ENCODE measurements at regions not wholly inside any gene's neighbourhood (a gene's known extent, or its start where the extent isn't known, plus 50 kb on each side); places are given as distances from the start of the nearest gene placed in this dataset.

DNA sequence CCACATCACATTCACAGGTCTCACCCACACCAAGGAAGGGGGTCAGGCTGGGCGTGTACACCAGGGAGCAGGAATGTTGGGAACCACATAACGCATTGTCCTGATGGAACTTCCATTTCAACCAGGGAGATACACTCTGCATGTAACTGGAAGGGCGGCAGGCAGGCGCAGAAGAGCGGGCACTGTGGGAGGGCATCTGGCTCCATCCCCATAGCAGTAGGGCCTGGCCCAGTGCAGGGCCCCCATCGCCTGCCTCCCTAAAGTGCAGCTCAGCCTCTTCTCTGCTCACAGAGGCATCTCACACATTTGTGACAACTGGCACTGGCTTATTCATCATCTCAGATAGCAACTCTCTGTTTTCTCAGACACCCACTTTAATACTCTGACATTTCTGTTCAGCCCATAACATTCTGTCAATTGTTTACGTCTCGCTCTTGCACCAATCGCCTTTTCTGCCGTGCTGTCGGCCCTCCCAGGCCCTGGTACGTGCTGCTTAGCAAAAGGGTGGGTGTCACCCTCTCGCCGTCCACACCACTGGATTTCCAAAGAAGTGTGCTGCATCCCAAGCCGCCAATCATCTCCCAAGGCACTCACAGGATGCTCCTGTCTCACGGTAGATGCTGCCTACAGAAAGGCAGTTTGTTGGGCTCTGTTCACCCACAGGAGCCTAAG lies 353.3 kb upstream of the ZNF507 start:
- no peak overlapping the region for H3K27ac Mint-ChIP-seq (ENCODE audit: unreplicated experiment)
- no peaks in the 10 kb centered on the region for H3K9me3 Mint-ChIP-seq (ENCODE audit: unreplicated experiment)
- H3K36me3 Mint-ChIP-seq (ENCODE audit: low read depth, unreplicated experiment) = no peaks in the 10 kb centered on the region
- H3K4me1 Mint-ChIP-seq (ENCODE audit: unreplicated experiment) = peaks cover 3% of the 10 kb centered on the region
- peaks cover 2% of the 10 kb centered on the region for H3K27me3 Mint-ChIP-seq (ENCODE audit: unreplicated experiment)
- no peak overlapping the region for H3K4me3 Mint-ChIP-seq (ENCODE audit: unreplicated experiment)
- DNase-seq (ENCODE audit: low spot score) = no peak
- TF ChIP-seq, protein P1, sequence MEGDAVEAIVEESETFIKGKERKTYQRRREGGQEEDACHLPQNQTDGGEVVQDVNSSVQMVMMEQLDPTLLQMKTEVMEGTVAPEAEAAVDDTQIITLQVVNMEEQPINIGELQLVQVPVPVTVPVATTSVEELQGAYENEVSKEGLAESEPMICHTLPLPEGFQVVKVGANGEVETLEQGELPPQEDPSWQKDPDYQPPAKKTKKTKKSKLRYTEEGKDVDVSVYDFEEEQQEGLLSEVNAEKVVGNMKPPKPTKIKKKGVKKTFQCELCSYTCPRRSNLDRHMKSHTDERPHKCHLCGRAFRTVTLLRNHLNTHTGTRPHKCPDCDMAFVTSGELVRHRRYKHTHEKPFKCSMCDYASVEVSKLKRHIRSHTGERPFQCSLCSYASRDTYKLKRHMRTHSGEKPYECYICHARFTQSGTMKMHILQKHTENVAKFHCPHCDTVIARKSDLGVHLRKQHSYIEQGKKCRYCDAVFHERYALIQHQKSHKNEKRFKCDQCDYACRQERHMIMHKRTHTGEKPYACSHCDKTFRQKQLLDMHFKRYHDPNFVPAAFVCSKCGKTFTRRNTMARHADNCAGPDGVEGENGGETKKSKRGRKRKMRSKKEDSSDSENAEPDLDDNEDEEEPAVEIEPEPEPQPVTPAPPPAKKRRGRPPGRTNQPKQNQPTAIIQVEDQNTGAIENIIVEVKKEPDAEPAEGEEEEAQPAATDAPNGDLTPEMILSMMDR (IDR thresholded peaks at IDR 0.05; ENCODE audit: unreplicated experiment) = no peak

DNA sequence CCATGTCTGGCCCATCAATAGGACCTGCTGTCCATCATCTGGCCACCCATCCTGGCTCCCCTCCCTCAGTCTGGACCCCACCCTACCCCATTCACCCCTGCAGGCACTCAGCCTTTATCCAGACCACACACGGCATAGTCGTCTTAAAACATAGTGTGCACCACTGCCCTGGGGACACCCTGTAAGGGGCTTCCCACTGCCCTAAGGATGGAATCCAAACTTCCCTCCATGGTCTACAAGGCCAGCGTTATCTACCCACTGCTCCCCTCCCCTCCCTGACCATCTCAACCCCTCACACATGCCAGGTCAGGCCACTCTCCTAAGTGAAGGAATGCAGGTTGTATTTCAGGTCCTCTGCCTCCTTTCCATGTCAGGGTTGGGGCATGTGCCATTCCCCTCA lies 352.7 kb upstream of the ZNF507 start:
- no peaks in the 10 kb centered on the region for H3K9me3 Mint-ChIP-seq (ENCODE audit: unreplicated experiment)
- H3K27me3 Mint-ChIP-seq (ENCODE audit: unreplicated experiment) = peaks cover 2% of the 10 kb centered on the region
- H3K4me1 Mint-ChIP-seq (ENCODE audit: unreplicated experiment) = peaks cover 3% of the 10 kb centered on the region
- H3K27ac Mint-ChIP-seq (ENCODE audit: unreplicated experiment) = no peak overlapping the region
- DNase-seq (ENCODE audit: low spot score) = no peak
- TF ChIP-seq, protein P1 (IDR thresholded peaks at IDR 0.05; ENCODE audit: unreplicated experiment) = no peak
- no peaks in the 10 kb centered on the region for H3K36me3 Mint-ChIP-seq (ENCODE audit: low read depth, unreplicated experiment)
- no peak overlapping the region for H3K4me3 Mint-ChIP-seq (ENCODE audit: unreplicated experiment)

DNA sequence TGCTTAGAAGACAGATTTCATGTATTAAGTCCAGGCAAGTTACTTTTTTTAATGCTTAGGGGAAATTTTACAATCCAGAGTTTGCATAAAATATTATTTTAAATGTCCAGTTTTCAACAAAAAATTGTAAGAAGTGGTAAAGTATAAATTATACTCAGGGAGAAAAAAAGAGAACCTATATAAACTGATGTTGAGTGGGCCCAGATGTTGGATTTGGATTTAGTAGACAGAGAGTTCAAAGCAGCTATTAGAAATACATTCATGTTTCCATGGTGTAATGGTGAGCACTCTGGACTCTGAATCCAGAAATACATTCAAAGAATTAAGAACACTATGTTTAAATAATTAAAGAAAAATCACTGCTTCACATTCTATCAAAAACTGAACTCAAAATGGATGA lies 349.9 kb upstream of the ZNF507 start:
- no peak overlapping the region for H3K4me3 Mint-ChIP-seq (ENCODE audit: unreplicated experiment)
- DNase-seq (ENCODE audit: low spot score) = no peak
- no peak overlapping the region for H3K27ac Mint-ChIP-seq (ENCODE audit: unreplicated experiment)
- no peaks in the 10 kb centered on the region for H3K9me3 Mint-ChIP-seq (ENCODE audit: unreplicated experiment)
- H3K36me3 Mint-ChIP-seq (ENCODE audit: low read depth, unreplicated experiment) = no peaks in the 10 kb centered on the region
- TF ChIP-seq, protein P1 (IDR thresholded peaks at IDR 0.05; ENCODE audit: unreplicated experiment) = no peak
- H3K4me1 Mint-ChIP-seq (ENCODE audit: unreplicated experiment) = no peaks in the 10 kb centered on the region
- H3K27me3 Mint-ChIP-seq (ENCODE audit: unreplicated experiment) = no peaks in the 10 kb centered on the region

DNA sequence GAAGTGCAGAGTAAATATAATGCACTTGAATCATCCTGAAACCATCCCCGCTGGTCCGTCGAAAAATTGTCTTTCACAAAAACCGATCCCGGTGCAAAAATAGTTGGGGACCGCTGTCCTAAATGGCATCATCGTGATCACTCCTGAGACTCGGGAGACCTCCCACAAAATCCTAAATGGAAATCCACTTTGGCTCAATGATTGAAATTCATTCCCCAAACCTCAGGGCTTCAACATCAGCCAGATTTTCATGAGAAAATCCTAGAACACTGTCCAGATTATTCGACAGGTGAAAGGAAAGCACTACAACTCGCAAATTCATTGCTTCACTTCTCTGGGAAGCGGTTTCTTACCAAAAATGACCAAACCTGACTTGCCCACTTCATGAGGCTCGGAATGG lies 335.3 kb upstream of the ZNF507 start:
- peaks cover 5% of the 10 kb centered on the region for H3K27me3 Mint-ChIP-seq (ENCODE audit: unreplicated experiment)
- no peaks in the 10 kb centered on the region for H3K4me1 Mint-ChIP-seq (ENCODE audit: unreplicated experiment)
- no peak overlapping the region for H3K27ac Mint-ChIP-seq (ENCODE audit: unreplicated experiment)
- TF ChIP-seq, protein P1 (IDR thresholded peaks at IDR 0.05; ENCODE audit: unreplicated experiment) = no peak
- no peak overlapping the region for H3K4me3 Mint-ChIP-seq (ENCODE audit: unreplicated experiment)
- DNase-seq (ENCODE audit: low spot score) = no peak
- H3K9me3 Mint-ChIP-seq (ENCODE audit: unreplicated experiment) = no peaks in the 10 kb centered on the region
- H3K36me3 Mint-ChIP-seq (ENCODE audit: low read depth, unreplicated experiment) = no peaks in the 10 kb centered on the region

DNA sequence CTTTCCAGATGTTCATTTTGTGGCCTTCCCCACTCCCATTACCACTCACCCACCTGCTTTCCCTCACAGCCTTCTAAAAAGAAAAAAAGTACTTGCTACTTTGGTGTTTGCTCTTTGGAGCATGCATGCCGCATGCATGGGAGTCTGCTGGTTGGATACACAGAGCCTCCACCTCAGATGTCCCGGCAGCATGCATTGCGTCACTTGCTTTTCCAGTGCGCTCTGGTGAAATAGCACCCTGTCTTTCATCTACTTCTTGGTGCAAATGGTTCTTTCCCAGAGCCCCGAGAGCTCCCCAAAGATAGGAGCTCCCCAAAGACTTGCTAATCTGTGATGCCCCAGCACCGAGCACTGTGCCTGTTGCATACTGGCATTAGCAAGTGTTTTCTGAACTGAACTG lies 333.2 kb upstream of the ZNF507 start:
- Mint-ChIP-seq H3K27ac (ENCODE audit: unreplicated experiment) (no peak overlapping the region), H3K4me1 (ENCODE audit: unreplicated experiment) (no peaks in the 10 kb centered on the region), H3K9me3 (ENCODE audit: unreplicated experiment) (no peaks in the 10 kb centered on the region), H3K4me3 (ENCODE audit: unreplicated experiment) (no peak overlapping the region), H3K27me3 (ENCODE audit: unreplicated experiment) (peaks cover 6% of the 10 kb centered on the region), H3K36me3 (ENCODE audit: low read depth, unreplicated experiment) (no peaks in the 10 kb centered on the region)
- no peak for DNase-seq (ENCODE audit: low spot score)
- TF ChIP-seq, protein P1 (IDR thresholded peaks at IDR 0.05; ENCODE audit: unreplicated experiment) = no peak

All from endothelial cell (in vitro differentiated cells).